ENCODE measurements at regions not wholly inside any gene's neighbourhood (a gene's known extent, or its start where the extent isn't known, plus 50 kb on each side); places are given as distances from the start of the nearest gene placed in this dataset.

GRCh38 chr13:40189898-40190630 is 476.4 kb downstream of the FOXO1 start:
- peak overlapping the region; percentile 33 for H3K4me3 Mint-ChIP-seq
- H3K9me3 Mint-ChIP-seq (ENCODE audit: low read depth): no peaks in the 10 kb centered on the region
- CTCF ChIA-PET: interaction anchor here (0.8 to 2.3 kb wide), 6 partner anchors 8 to 588 kb away, joined by 3 to 9 read pairs (median 3); no protein-coding TSS in a partner anchor
- H3K4me1 Mint-ChIP-seq: peaks cover 56% of the 10 kb centered on the region
- ATAC-seq: no peak
- H3K27me3 Mint-ChIP-seq: no peaks in the 10 kb centered on the region
- H3K36me3 Mint-ChIP-seq: no peaks in the 10 kb centered on the region
- no peak for DNase-seq
- peak overlapping the region; percentile 93 for H3K27ac Mint-ChIP-seq

GRCh38 chr13:40190641-40191100 is 475.8 kb downstream of the FOXO1 start:
- no peaks in the 10 kb centered on the region for H3K27me3 Mint-ChIP-seq
- H3K4me3 Mint-ChIP-seq: no peak overlapping the region
- CTCF ChIA-PET: interaction anchor here (0.8 to 2.3 kb wide), 6 partner anchors 8 to 587 kb away, joined by 3 to 9 read pairs (median 3); no protein-coding TSS in a partner anchor
- ATAC-seq (peak; percentile 57), DNase-seq (peak; percentile 87)
- H3K36me3 Mint-ChIP-seq: no peaks in the 10 kb centered on the region
- no peaks in the 10 kb centered on the region for H3K9me3 Mint-ChIP-seq (ENCODE audit: low read depth)
- peak overlapping the region; percentile 93 for H3K27ac Mint-ChIP-seq
- peaks cover 56% of the 10 kb centered on the region for H3K4me1 Mint-ChIP-seq

GRCh38 chr13:40191186-40191980 is 475.1 kb downstream of the FOXO1 start:
- ATAC-seq: no peak
- peak overlapping the region; percentile 46 for H3K27ac Mint-ChIP-seq
- H3K9me3 Mint-ChIP-seq (ENCODE audit: low read depth): no peaks in the 10 kb centered on the region
- CTCF ChIA-PET: interaction anchor here (0.8 to 2.3 kb wide), 6 partner anchors 7 to 122 kb away, joined by 3 to 9 read pairs (median 3); no protein-coding TSS in a partner anchor
- no peaks in the 10 kb centered on the region for H3K36me3 Mint-ChIP-seq
- H3K4me1 Mint-ChIP-seq: peaks cover 52% of the 10 kb centered on the region
- no peak overlapping the region for H3K4me3 Mint-ChIP-seq
- H3K27me3 Mint-ChIP-seq: no peaks in the 10 kb centered on the region
- no peak for DNase-seq

- no peak overlapping the region for H3K27ac Mint-ChIP-seq
- ATAC-seq (no peak), DNase-seq (no peak)
- no peaks in the 10 kb centered on the region for H3K9me3 Mint-ChIP-seq (ENCODE audit: low read depth)
- no peak overlapping the region for H3K4me3 Mint-ChIP-seq
- no peaks in the 10 kb centered on the region for H3K36me3 Mint-ChIP-seq
- H3K4me1 Mint-ChIP-seq: peaks cover 43% of the 10 kb centered on the region
- CTCF ChIA-PET: interaction anchor here (1.8 kb wide), 1 partner anchor 14 kb away, joined by 3 read pairs; no protein-coding TSS in a partner anchor
- H3K27me3 Mint-ChIP-seq: no peaks in the 10 kb centered on the region
Observed at GRCh38 chr13:40192452-40192851, 474.0 kb downstream of the FOXO1 start.

GRCh38 chr13:40192858-40193257 is 473.6 kb downstream of the FOXO1 start:
- H3K4me3 Mint-ChIP-seq: no peak overlapping the region
- CTCF ChIA-PET: interaction anchor here (0.9 to 1.8 kb wide), 2 partner anchors 14 to 124 kb away, joined by 3 to 4 read pairs; no protein-coding TSS in a partner anchor
- no peak for DNase-seq
- no peak overlapping the region for H3K27ac Mint-ChIP-seq
- no peaks in the 10 kb centered on the region for H3K27me3 Mint-ChIP-seq
- H3K4me1 Mint-ChIP-seq: peaks cover 39% of the 10 kb centered on the region
- no peak for ATAC-seq
- no peaks in the 10 kb centered on the region for H3K36me3 Mint-ChIP-seq
- no peaks in the 10 kb centered on the region for H3K9me3 Mint-ChIP-seq (ENCODE audit: low read depth)

- no peak for ATAC-seq
- CTCF ChIA-PET: interaction anchor here (0.9 kb wide), 1 partner anchor 124 kb away, joined by 4 read pairs; no protein-coding TSS in a partner anchor
- DNase-seq: no peak
- peaks cover 32% of the 10 kb centered on the region for H3K4me1 Mint-ChIP-seq
- H3K9me3 Mint-ChIP-seq (ENCODE audit: low read depth): no peaks in the 10 kb centered on the region
- H3K36me3 Mint-ChIP-seq: no peaks in the 10 kb centered on the region
- H3K4me3 Mint-ChIP-seq: no peak overlapping the region
- no peak overlapping the region for H3K27ac Mint-ChIP-seq
- no peaks in the 10 kb centered on the region for H3K27me3 Mint-ChIP-seq
Observed at GRCh38 chr13:40193286-40194223, 472.9 kb downstream of the FOXO1 start.

GRCh38 chr13:40194224-40194806 is 472.1 kb downstream of the FOXO1 start:
- CTCF ChIA-PET: interaction anchor here (1.3 to 1.5 kb wide), 2 partner anchors 12 to 125 kb away, joined by 3 read pairs; no protein-coding TSS in a partner anchor
- Mint-ChIP-seq H3K4me1 (peaks cover 24% of the 10 kb centered on the region), H3K27me3 (no peaks in the 10 kb centered on the region), H3K27ac (no peak overlapping the region), H3K9me3 (ENCODE audit: low read depth) (no peaks in the 10 kb centered on the region), H3K4me3 (no peak overlapping the region), H3K36me3 (no peaks in the 10 kb centered on the region)
- ATAC-seq (no peak), DNase-seq (no peak)

GRCh38 chr13:40197049-40197448 is 469.4 kb downstream of the FOXO1 start:
- CTCF ChIA-PET: no interaction called here
- H3K27ac Mint-ChIP-seq: no peak overlapping the region
- no peak for DNase-seq
- no peaks in the 10 kb centered on the region for H3K9me3 Mint-ChIP-seq (ENCODE audit: low read depth)
- ATAC-seq: no peak
- no peak overlapping the region for H3K4me3 Mint-ChIP-seq
- H3K4me1 Mint-ChIP-seq: no peaks in the 10 kb centered on the region
- H3K27me3 Mint-ChIP-seq: no peaks in the 10 kb centered on the region
- H3K36me3 Mint-ChIP-seq: no peaks in the 10 kb centered on the region

- H3K4me1 Mint-ChIP-seq: no peaks in the 10 kb centered on the region
- no peaks in the 10 kb centered on the region for H3K27me3 Mint-ChIP-seq
- no peak overlapping the region for H3K27ac Mint-ChIP-seq
- no peak overlapping the region for H3K4me3 Mint-ChIP-seq
- CTCF ChIA-PET: interaction anchor here (0.8 kb wide), 1 partner anchor 7 kb away, joined by 3 read pairs; no protein-coding TSS in a partner anchor
- H3K36me3 Mint-ChIP-seq: no peaks in the 10 kb centered on the region
- no peaks in the 10 kb centered on the region for H3K9me3 Mint-ChIP-seq (ENCODE audit: low read depth)
- ATAC-seq (no peak), DNase-seq (no peak)
Observed at GRCh38 chr13:40197936-40198595, 468.4 kb downstream of the FOXO1 start.

GRCh38 chr13:40200273-40200978 is 466.0 kb downstream of the FOXO1 start:
- Mint-ChIP-seq H3K4me3 (no peak overlapping the region), H3K9me3 (ENCODE audit: low read depth) (no peaks in the 10 kb centered on the region), H3K4me1 (peaks cover 2% of the 10 kb centered on the region), H3K36me3 (peaks cover 2% of the 10 kb centered on the region), H3K27me3 (no peaks in the 10 kb centered on the region), H3K27ac (no peak overlapping the region)
- ATAC-seq (no peak), DNase-seq (no peak)
- CTCF ChIA-PET: no interaction called here

- CTCF ChIA-PET: no interaction called here
- Mint-ChIP-seq H3K27ac (no peak overlapping the region), H3K4me1 (peaks cover 21% of the 10 kb centered on the region), H3K4me3 (no peak overlapping the region), H3K36me3 (peaks cover 13% of the 10 kb centered on the region), H3K9me3 (ENCODE audit: low read depth) (peaks cover 2% of the 10 kb centered on the region), H3K27me3 (no peaks in the 10 kb centered on the region)
- no peak for DNase-seq
- no peak for ATAC-seq
Observed at GRCh38 chr13:40204246-40204645, 462.2 kb downstream of the FOXO1 start.

All from activated CD8-positive, alpha-beta memory T cell treated with anti-CD3 and anti-CD28 coated beads, Interleukin-2, amount 10 ng/mL, durations not matched to agents 7 days and 5 days (primary cell).